Left ventricle myocardium inferior (tissue), 1 donor: ENCODE measurements at regions not wholly inside any gene's neighbourhood (a gene's known extent, or its start where the extent isn't known, plus 50 kb on each side); places are given as distances from the start of the nearest gene placed in this dataset.

Source experiments
- DNase-seq: peaks from one replicate; pipeline ENCODE4 v3.0.0-alpha.2; 2020
- H3K27ac ChIP-seq: fragments of 200-600 bp; replicated peaks from 2 replicates; pipeline ENCODE4 v1.8.0; 2021
- H3K27me3 ChIP-seq: fragments of 200-600 bp; 2 replicates; pipeline ENCODE4 v1.8.0; 2021; ENCODE audit warnings: low read depth
- H3K36me3 ChIP-seq: fragments of 200-600 bp; 2 replicates; pipeline ENCODE4 v1.8.0; 2021
- H3K4me1 ChIP-seq: fragments of 200-600 bp; 2 replicates; pipeline ENCODE4 v1.8.0; 2021
- H3K4me3 ChIP-seq: fragments of 200-600 bp; 2 replicates; pipeline ENCODE4 v1.8.0; 2021; ENCODE audit warnings: mild to moderate bottlenecking, moderate library complexity
- H3K9me3 ChIP-seq: fragments of 200-600 bp; replicated peaks from 2 replicates; pipeline ENCODE4 v1.8.0; 2021
- intact Hi-C: fragments of 100-400 bp; cut with micrococcal nuclease; formaldehyde crosslinking; loops from one replicate; pipeline ENCODE4 v1.11.0; 2022
- TF ChIP-seq, protein P1 (sequence below): fragments of 200-600 bp; IDR thresholded peaks from 2 replicates; pipeline ENCODE4 v1.8.0; 2021; ENCODE audit warnings: antibody characterized with exemption, mild to moderate bottlenecking, borderline replicate concordance
- donor health status: DM: no; HTN: yes; CAD: no; lungs with severe emphysema.

DNA sequence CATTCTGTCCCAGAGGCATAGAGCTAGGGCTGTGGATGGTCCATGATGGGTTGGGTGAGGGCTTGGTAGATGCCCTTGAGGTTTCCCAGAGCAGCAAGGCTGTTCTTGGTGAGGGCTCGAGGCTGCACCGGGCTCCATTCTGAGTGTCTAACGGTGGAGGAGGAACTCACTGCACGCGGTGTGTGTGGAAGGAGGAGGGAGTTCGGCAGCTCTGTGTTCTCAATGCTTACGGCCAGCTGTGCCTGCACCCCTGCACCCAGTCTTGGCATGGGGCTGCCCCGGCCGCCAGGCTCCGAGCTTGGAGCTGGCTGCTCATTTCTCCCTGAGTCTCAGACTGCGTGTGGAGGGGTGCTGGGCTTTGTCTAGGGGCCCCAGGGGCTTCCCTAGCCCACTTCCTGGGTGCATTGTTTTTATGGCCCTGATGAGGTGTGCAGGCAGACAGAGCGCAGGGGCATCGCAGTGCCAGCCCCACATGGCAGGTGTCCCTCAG, 1247.1 kb downstream of the BRD1 start:
- peaks cover 83% of the 10 kb centered on the region for H3K27me3 ChIP-seq
- H3K4me1 ChIP-seq = peaks cover 5% of the 10 kb centered on the region
- TF ChIP-seq, protein P1, sequence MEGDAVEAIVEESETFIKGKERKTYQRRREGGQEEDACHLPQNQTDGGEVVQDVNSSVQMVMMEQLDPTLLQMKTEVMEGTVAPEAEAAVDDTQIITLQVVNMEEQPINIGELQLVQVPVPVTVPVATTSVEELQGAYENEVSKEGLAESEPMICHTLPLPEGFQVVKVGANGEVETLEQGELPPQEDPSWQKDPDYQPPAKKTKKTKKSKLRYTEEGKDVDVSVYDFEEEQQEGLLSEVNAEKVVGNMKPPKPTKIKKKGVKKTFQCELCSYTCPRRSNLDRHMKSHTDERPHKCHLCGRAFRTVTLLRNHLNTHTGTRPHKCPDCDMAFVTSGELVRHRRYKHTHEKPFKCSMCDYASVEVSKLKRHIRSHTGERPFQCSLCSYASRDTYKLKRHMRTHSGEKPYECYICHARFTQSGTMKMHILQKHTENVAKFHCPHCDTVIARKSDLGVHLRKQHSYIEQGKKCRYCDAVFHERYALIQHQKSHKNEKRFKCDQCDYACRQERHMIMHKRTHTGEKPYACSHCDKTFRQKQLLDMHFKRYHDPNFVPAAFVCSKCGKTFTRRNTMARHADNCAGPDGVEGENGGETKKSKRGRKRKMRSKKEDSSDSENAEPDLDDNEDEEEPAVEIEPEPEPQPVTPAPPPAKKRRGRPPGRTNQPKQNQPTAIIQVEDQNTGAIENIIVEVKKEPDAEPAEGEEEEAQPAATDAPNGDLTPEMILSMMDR = no peak
- H3K9me3 ChIP-seq = no peaks in the 10 kb centered on the region
- intact Hi-C loops = no loop called here
- H3K36me3 ChIP-seq = no peaks in the 10 kb centered on the region
- H3K4me3 ChIP-seq = no peak overlapping the region
- H3K27ac ChIP-seq = no peak overlapping the region
- no peak for DNase-seq

DNA sequence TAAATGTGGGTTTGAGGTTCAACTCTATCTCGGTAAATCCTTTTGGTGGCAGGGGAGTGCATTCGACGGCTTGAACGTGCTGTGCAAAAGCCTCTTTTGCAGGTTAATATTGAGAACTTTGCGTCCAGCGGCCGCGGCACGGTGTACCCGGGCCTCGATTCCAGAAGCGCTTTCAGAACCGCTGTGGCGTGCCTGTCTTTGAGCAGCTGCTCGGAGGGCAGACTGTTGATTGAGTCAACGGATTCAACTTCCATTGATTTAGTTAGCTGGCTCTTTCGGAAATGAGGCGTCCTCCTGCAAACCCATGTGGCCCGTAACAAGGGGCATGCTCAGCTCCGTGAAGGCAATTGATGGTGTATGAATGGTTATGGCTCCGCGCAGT, 1247.8 kb downstream of the BRD1 start:
- Histone ChIP-seq H3K4me1 (peaks cover 5% of the 10 kb centered on the region), H3K9me3 (no peaks in the 10 kb centered on the region), H3K36me3 (no peaks in the 10 kb centered on the region), H3K27me3 (peaks cover 80% of the 10 kb centered on the region), H3K27ac (no peak overlapping the region), H3K4me3 (no peak overlapping the region)
- no peak for DNase-seq
- intact Hi-C loops = no loop called here
- TF ChIP-seq, protein P1 = no peak

DNA sequence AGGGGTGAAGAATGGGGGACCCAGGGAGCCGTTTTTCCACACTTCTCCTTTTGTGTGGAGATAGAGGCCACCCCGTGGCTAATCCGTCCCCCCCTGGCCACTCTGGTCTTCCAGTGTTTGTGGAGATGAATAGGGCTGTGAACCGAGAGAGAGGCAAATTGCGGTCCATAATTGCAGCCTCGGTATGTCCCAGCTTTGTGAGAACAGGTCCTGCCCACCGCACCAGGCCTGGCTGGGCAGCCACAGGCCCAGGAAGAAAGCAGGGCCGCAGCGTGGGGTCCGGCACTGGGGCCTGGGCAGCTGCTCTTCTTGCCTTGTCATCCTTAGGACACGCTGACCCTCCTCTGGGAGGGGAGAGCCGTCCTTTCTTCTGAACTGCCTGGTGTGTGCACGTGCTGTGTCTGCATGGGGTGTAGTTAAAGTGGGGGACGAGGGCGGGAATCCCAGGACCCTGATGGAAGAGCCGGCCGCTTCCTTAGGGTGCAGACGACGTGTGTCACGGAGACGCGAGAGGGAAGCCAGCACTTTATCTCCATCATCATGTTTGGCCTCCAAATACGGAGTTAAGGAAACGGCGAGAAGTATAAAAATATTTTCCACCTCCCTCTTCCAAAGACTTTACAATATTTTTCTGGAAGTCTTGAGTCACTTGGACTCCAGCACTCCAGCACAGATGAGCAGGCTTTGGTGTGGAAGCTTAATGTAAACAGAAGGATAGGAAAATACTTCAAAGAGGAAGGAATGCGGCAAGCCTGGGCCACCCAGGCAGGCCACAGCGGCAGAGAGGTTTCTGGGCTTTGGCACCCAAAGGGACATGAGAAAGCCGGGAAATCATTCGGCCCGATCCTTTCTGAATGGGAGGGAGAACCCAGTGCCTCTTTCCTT, 1248.4 kb downstream of the BRD1 start:
- Histone ChIP-seq H3K27me3 (peaks cover 80% of the 10 kb centered on the region), H3K36me3 (no peaks in the 10 kb centered on the region), H3K27ac (no peak overlapping the region), H3K4me3 (no peak overlapping the region), H3K4me1 (peaks cover 5% of the 10 kb centered on the region), H3K9me3 (no peaks in the 10 kb centered on the region)
- no peak for DNase-seq
- TF ChIP-seq, protein P1 = no peak
- intact Hi-C loops = no loop called here

DNA sequence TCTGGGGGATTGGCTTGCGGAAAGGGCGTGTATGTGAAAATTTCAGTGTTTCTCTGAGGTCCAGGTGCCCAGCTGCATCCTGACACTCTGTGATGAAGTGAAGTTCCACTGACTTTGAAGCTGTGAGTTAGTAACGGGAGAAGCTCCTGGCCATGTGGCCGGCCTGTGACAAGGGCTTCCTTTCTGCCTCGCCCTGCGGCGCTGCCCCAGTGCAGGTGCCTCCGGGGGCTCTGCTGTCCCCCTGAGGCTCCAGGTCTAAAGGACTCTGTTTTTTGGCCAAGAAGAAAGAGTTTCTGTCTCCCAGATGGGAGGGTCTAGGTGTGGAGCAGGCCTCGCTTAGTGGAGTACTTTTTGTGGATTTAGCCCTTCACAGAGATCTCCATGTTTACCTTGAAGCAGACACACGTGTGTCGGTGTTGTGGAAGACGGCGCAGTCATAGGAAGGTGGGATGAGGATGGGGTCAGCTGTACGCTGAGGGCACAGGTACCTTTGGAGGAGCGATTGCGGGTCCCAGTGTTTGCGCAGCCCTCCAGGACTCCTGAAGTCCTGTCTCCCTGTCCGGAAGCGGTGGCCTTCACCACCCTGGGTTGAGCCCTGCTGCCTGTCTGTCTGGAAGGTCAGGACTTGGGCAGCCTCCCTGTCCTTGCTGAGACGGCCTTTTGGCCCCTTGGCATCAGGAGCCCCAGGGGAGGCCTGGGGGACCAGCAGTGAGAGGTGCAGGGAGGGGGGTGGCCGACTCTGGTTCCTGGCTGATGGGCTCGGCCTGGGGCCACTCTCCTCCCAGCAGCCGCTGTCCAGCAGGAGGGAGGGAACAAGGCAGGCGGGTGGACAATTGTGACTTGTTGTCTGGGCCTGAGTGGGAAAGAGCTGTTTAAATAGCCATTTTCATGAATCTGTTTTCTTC, 1249.3 kb downstream of the BRD1 start:
- no peak for DNase-seq
- Histone ChIP-seq H3K27me3 (peaks cover 81% of the 10 kb centered on the region), H3K4me3 (no peak overlapping the region), H3K4me1 (peaks cover 5% of the 10 kb centered on the region), H3K36me3 (no peaks in the 10 kb centered on the region), H3K27ac (no peak overlapping the region), H3K9me3 (no peaks in the 10 kb centered on the region)
- intact Hi-C loops = no loop called here
- TF ChIP-seq, protein P1 = no peak

DNA sequence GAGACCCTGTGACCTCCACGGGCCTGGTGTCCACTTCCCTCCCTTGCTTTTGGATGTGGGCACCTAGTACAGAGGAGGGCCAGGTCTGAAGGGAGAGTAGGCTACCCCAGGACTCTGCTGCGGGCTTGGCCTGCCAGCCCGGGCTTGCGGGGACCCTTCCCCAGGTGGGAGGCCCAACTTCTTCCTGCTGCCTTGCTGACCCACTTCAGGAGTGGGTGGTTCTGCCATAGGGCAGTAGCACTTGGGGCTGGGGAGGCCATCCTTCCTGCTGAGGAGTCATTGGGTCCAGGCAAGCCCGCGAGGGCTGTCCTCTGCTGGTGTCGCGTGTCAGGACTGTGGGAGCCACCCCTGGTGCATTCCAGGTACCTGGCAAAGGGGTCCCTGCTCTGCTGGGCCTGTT, 1250.0 kb downstream of the BRD1 start:
- TF ChIP-seq, protein P1 = no peak
- intact Hi-C loops = no loop called here

More for the DNA sequence above, 1250.0 kb downstream of the BRD1 start:
- Histone ChIP-seq H3K27me3 (peaks cover 86% of the 10 kb centered on the region), H3K27ac (no peak overlapping the region), H3K36me3 (no peaks in the 10 kb centered on the region), H3K4me3 (no peak overlapping the region), H3K4me1 (peaks cover 5% of the 10 kb centered on the region), H3K9me3 (no peaks in the 10 kb centered on the region)
- DNase-seq = no peak
